ENCODE measurements at regions not wholly inside any gene's neighbourhood (a gene's known extent, or its start where the extent isn't known, plus 50 kb on each side); places are given as distances from the start of the nearest gene placed in this dataset.

- H3K9me2 ChIP-seq (replicated peaks; ENCODE audit: insufficient read depth, low read length): no peaks in the 10 kb centered on the region
- no peak overlapping the region for H2AFZ ChIP-seq (ENCODE audit: low read depth, low read length, severe bottlenecking)
- no peaks in the 10 kb centered on the region for H3K79me2 ChIP-seq (ENCODE audit: insufficient read depth, low read length)
- TF ChIP-seq EZH2phosphoT487 (conservative IDR thresholded peaks at IDR 0.05; ENCODE audit: low read length): no peak
- TF ChIP-seq CTCF (IDR thresholded peaks at IDR 0.05; ENCODE audit: insufficient read depth, low read length, poor library complexity, severe bottlenecking): no peak
- H3K36me3 ChIP-seq (ENCODE audit: low read length): no peaks in the 10 kb centered on the region
- no peak overlapping the region for H3K27ac ChIP-seq (ENCODE audit: low read depth, low read length)
- no peaks in the 10 kb centered on the region for H3K27me3 ChIP-seq (ENCODE audit: low read length)
- no peak overlapping the region for H3K4me3 ChIP-seq (ENCODE audit: insufficient read depth, low read length, poor library complexity, severe bottlenecking)
- no peaks in the 10 kb centered on the region for H3K9me3 ChIP-seq (ENCODE audit: insufficient read depth, low read length)
- H4K20me1 ChIP-seq (ENCODE audit: low read depth, low read length): no peaks in the 10 kb centered on the region
- H3F3A ChIP-seq (ENCODE audit: insufficient read depth): no peaks in the 10 kb centered on the region
- H3K9ac ChIP-seq (ENCODE audit: low read length): no peak overlapping the region
- H3K4me2 ChIP-seq (ENCODE audit: low read depth, low read length, poor library complexity, severe bottlenecking): no peak overlapping the region
Measured at GRCh38 chr13:70945506-70945905, 837.3 kb upstream of the KLHL1 start.

GRCh38 chr13:70941454-70941853 lies 833.2 kb upstream of the KLHL1 start:
- Histone ChIP-seq H3K27ac (ENCODE audit: low read depth, low read length) (no peak overlapping the region), H3K27me3 (ENCODE audit: low read length) (no peaks in the 10 kb centered on the region), H3K4me3 (ENCODE audit: insufficient read depth, low read length, poor library complexity, severe bottlenecking) (no peak overlapping the region), H3F3A (ENCODE audit: insufficient read depth) (no peaks in the 10 kb centered on the region), H3K9ac (ENCODE audit: low read length) (no peak overlapping the region), H3K36me3 (ENCODE audit: low read length) (no peaks in the 10 kb centered on the region), H3K79me2 (ENCODE audit: insufficient read depth, low read length) (no peaks in the 10 kb centered on the region), H4K20me1 (ENCODE audit: low read depth, low read length) (no peaks in the 10 kb centered on the region), H3K9me3 (ENCODE audit: insufficient read depth, low read length) (no peaks in the 10 kb centered on the region), H3K9me2 (replicated peaks; ENCODE audit: insufficient read depth, low read length) (no peaks in the 10 kb centered on the region), H2AFZ (ENCODE audit: low read depth, low read length, severe bottlenecking) (no peak overlapping the region), H3K4me2 (ENCODE audit: low read depth, low read length, poor library complexity, severe bottlenecking) (no peak overlapping the region)
- TF ChIP-seq EZH2phosphoT487 (conservative IDR thresholded peaks at IDR 0.05; ENCODE audit: low read length) (no peak), CTCF (IDR thresholded peaks at IDR 0.05; ENCODE audit: insufficient read depth, low read length, poor library complexity, severe bottlenecking) (no peak)

- no peaks in the 10 kb centered on the region for H3K79me2 ChIP-seq (ENCODE audit: insufficient read depth, low read length)
- H3K9ac ChIP-seq (ENCODE audit: low read length): no peak overlapping the region
- H4K20me1 ChIP-seq (ENCODE audit: low read depth, low read length): no peaks in the 10 kb centered on the region
- H3K4me3 ChIP-seq (ENCODE audit: insufficient read depth, low read length, poor library complexity, severe bottlenecking): no peak overlapping the region
- no peak for TF ChIP-seq CTCF (IDR thresholded peaks at IDR 0.05; ENCODE audit: insufficient read depth, low read length, poor library complexity, severe bottlenecking)
- no peak for TF ChIP-seq EZH2phosphoT487 (conservative IDR thresholded peaks at IDR 0.05; ENCODE audit: low read length)
- H2AFZ ChIP-seq (ENCODE audit: low read depth, low read length, severe bottlenecking): no peak overlapping the region
- H3K4me2 ChIP-seq (ENCODE audit: low read depth, low read length, poor library complexity, severe bottlenecking): no peak overlapping the region
- no peaks in the 10 kb centered on the region for H3K36me3 ChIP-seq (ENCODE audit: low read length)
- no peaks in the 10 kb centered on the region for H3K9me2 ChIP-seq (replicated peaks; ENCODE audit: insufficient read depth, low read length)
- no peaks in the 10 kb centered on the region for H3F3A ChIP-seq (ENCODE audit: insufficient read depth)
- no peak overlapping the region for H3K27ac ChIP-seq (ENCODE audit: low read depth, low read length)
- no peaks in the 10 kb centered on the region for H3K9me3 ChIP-seq (ENCODE audit: insufficient read depth, low read length)
- H3K27me3 ChIP-seq (ENCODE audit: low read length): no peaks in the 10 kb centered on the region
Measured at GRCh38 chr13:70938462-70938861, 830.2 kb upstream of the KLHL1 start.

- Histone ChIP-seq H3K4me2 (ENCODE audit: low read depth, low read length, poor library complexity, severe bottlenecking) (no peak overlapping the region), H3K79me2 (ENCODE audit: insufficient read depth, low read length) (no peaks in the 10 kb centered on the region), H3K9me3 (ENCODE audit: insufficient read depth, low read length) (no peaks in the 10 kb centered on the region), H4K20me1 (ENCODE audit: low read depth, low read length) (no peaks in the 10 kb centered on the region), H3K9ac (ENCODE audit: low read length) (no peak overlapping the region), H3K4me3 (ENCODE audit: insufficient read depth, low read length, poor library complexity, severe bottlenecking) (no peak overlapping the region), H3K9me2 (replicated peaks; ENCODE audit: insufficient read depth, low read length) (no peaks in the 10 kb centered on the region), H3K27me3 (ENCODE audit: low read length) (no peaks in the 10 kb centered on the region), H3K27ac (ENCODE audit: low read depth, low read length) (no peak overlapping the region), H2AFZ (ENCODE audit: low read depth, low read length, severe bottlenecking) (no peak overlapping the region), H3F3A (ENCODE audit: insufficient read depth) (no peaks in the 10 kb centered on the region), H3K36me3 (ENCODE audit: low read length) (no peaks in the 10 kb centered on the region)
- no peak for TF ChIP-seq EZH2phosphoT487 (conservative IDR thresholded peaks at IDR 0.05; ENCODE audit: low read length)
- no peak for TF ChIP-seq CTCF (IDR thresholded peaks at IDR 0.05; ENCODE audit: insufficient read depth, low read length, poor library complexity, severe bottlenecking)
Measured at GRCh38 chr13:70932511-70932910, 824.3 kb upstream of the KLHL1 start.
